ENCODE measurements at regions not wholly inside any gene's neighbourhood (a gene's known extent, or its start where the extent isn't known, plus 50 kb on each side); places are given as distances from the start of the nearest gene placed in this dataset.

DNA sequence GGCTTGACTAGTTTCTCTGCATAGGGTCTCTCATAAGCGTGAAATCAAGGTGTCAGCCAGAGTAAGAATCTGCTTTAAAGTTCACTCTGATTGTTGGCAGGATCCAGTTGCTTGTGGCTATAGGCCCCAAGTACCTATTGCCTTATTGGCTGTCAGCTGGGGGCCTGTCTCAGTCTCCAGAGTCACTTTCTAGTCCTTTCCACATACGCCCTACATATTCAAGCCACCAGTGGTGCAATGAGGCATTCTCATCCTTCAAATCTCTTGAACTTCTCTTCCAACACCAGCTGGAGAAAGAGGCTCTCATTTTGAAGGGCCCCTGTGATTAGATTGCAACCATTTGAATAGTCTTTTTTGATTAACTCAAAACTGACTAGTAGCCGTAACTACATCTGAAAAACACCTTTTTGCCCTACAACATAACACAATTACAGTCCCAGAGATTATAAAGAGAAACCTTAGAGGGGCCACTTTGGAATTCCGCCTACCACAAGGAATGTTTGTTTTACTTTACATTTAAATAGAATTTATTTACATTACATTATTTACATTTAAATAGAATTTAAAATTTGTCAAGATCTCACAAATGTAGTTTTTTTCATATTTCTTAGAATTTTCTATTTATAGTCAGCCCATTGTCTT, 520.1 kb downstream of the DSC3 start:
- DNase-seq: no peak

DNA sequence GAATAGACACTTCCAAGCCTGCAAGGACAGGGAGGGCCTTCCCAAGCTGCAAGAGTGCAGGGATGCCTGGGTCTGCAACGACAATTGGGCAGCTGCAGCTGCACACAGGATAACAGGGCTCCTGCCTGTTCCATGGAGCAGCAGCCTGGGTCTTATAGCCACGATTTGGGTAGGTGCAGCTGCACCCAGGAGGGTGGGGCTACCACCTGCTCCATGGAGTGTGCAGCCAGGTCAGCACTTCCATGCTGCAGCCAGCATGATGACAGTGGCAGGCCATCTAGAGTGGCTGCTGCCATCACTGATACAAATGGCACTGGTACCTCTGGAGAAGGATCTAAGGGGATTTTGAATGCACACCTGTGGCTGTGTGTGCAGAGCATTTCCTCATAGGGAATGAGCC, 528.5 kb downstream of the DSC3 start:
- DNase-seq: no peak

DNA sequence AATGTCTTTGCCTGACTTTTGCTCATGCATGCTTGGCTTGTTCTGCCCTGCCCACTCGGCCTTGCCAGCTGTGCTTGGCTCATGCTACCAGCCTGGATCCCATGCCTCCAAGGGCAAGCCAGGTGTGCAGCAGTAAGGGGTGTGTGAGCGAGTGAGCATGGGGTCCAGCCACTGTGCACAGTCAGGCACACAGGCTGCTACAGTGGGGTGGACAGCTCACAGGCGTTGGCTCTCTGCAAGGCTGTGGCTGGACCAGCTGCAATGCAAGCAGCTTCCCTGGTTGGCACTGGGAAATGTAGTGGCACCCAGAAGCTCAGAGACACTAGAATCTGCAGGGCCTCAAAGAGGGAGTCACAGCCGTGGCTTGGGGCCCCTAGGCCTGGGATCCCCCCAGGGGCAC, 529.7 kb downstream of the DSC3 start:
- no peak for DNase-seq

DNA sequence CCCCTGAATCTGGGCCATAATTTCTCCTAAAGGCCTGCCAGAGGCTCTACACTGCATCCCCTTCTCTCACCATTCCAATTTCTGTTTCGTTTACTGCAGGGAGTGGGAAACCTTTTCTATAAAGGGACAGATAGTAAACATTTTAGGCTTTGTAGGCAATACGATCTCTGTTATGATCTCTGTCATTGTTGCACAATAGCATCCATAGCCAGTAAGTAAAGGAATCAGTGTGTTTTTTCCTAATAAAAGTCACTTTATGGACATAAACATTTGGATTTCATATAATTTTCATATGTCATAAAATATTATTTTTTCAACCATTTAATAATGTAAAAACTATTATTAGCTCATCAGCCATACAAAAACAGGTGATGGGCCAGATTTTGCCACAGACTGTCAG, 531.7 kb downstream of the DSC3 start:
- DNase-seq: no peak

DNA sequence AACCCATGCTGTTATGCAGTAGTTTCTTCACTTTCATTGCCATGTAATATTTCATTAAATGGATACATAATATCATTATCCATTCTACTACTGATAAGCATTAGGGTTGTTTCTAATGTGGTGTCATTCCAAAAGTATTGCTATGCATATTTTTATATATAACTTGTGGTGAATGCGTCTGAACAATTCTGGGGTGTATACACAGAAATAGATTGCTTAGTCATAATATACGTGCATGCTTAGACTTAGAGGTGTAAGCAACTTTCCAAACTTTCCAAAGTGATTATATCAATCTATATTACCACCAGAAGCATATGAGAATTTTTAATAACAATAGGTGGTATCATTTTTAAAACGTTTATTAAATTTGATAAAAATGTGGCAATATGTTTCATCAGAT, 540.9 kb downstream of the DSC3 start:
- no peak for DNase-seq

DNA sequence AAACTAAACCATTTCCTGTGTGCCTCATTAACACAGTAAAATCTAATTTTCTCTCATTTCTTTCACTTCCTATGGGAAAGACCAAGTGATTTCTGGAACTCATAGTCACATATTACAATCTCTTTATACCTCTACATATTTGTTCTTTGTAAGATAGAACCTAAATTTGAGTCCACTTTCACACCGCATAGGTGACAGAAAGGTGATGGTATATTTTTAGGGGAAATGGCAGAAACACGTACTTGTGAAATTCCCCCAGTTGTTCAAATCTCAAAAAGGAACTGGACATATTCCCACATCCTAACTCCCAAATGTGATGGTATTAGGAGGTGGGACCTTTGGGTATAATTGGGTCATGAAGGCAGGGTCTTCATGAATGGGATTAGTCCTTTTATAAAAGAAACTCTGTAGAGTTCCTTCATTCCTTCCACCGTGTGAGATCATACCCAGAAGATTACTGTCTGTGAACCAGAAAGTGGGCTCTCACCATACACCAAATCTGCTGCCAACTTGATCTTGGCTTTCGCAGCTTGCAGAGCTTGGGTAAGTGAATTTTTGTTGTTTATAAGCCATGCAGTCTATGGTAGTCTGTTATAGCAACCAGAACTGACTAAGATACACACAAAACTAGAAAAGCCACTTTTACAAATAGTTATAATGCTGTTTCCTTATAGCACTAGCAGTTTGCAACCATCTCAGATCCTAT, 542.1 kb downstream of the DSC3 start:
- no peak for DNase-seq

DNA sequence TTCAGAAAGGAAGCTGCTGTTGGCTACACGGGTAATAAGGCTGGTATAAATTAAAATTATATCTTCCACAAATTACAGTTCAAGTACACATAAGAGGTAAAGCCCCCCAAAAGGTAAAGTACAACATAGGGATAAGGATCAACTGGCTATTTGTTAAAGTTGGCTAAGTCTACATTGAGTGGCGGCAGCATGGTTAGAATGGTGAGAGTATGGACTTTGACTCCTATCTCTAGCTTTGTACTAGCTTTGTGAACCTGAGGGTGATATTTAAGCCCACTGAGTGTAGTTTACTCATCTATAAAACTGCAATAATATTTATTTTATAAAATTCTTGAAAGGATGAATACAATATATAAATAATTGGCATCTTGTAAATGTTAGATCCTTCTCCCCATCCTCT, 542.8 kb downstream of the DSC3 start:
- no peak for DNase-seq

DNA sequence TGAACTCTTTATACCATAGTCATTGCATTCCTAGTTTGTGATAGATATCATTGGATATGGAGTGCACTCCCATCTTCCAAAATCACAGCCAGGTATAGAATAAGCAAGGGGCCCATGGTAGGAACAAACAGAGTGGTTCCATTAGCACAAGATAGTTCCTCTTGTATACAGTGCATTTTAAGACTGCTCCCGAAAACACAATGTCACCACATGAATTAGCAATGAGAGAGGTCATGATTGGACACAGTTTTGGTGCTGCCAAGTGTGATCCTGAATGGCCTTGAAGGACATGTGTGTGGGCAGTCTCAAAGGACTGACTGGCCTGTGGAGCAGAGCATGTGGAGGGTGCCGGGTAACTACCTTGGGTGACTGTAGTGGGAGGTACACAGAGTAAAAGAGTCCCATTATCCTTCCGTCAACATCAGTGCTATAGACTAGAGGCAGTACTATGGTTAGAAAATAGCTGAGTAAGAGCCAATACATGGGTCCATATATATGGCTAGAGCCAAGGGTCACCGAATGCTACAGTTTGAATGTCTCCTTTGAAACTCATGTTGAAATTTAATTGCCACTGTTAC, 549.9 kb downstream of the DSC3 start:
- no peak for DNase-seq

DNA sequence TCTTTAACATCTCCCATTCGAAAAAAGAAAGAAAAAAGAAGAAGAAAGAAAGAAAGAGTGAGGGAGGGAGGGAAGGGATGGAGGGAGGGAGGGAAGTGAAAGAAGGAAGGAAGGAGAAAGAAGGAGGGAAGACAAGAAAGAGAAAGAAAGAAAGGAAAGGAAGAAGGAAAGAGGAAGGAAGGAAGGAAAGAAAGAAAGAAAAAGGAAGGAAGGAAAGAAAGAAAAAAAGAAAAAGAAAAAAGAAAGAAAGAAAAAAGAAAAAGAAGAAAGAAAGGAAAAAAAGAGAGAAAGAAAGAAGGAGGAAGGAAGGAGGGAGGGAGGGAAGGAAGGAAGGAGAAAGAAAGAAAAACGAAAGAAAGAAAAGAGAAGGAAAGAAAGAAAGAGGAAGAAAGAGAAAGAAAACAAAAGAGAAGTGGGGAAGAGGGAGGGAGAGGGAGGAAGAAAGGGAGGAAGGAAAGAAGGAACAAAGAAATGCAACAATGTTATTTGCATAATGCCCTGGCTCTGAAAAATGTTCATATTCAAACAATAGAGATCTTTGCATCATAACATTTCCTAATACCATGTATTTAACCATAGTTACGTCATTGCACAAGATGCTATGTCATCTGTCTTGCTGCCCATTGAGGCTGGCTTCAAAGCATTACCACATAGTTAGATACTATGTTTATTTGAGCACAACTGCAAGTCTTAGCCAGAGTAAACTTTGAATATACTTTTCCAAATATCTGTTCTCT, 550.6 kb downstream of the DSC3 start:
- DNase-seq: no peak

DNA sequence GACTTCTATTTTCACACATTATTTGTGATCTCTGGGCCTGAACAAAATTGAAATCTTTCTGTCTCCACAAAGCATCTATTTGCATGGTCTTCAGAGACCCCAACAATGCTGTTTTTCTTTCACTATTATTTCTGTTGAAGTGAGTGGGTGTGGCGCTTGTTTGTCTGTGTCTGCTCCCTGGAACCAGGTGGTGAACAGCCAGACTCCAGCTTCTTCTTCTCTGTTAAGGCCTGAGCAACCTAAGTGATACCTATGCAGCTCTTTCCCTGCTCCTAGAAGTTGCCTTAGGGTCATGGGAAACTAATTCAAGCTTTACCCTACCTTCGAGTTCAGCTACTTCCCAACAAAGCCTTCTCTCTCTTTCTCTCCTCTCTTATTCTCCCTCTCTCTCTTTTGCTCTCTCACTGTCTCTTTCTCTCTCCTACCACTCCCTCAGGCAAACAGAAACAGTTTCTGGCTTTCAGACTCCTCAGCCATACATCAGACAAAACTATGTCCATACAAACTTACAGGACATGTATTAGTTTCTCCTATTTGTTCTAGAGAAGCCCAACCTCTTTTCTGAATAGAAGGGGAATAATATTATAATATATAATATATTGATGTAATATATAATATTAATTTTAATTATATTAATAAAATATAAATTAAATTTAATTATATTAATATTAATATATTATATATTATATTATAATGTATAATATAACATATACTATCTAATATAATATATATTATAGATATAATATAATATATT, 552.5 kb downstream of the DSC3 start:
- no peak for DNase-seq

DNA sequence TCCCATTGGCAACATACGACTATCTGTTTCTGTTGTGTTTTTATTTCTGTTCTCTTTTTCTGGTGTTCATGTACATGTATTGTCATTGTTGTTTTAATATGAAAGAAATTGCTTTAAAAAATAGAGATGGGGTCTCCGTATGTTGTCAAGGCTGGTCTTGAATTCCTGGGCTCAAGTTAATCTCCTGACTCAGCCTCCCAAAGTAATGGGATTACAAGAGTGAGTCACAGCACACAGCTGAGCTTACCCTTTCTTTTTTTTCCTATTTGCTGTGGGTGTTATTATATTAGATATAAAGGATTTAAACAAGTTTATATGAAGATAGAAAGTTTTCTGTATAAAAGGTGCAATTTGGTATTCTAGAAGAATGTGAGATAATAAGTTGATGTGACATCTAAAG, 554.6 kb downstream of the DSC3 start:
- DNase-seq: no peak

DNA sequence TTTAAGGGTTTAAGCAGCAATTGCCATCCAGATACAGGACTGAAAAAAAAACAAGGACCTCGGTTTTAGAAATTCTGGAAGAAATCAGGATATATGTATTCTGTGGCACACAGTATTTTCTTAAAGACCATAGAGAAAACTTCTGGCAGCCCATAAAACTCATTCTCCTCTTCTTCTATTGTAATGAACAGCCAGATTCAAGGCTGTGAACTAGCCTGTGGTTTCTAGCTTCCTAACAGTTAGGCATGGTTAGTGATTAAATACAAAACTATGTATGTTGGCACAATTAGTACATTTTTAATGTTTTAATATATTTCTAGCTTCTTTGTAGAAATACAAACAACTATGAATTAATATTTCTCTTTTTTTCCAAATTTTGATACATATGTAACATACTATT, 555.7 kb downstream of the DSC3 start:
- no peak for DNase-seq

DNA sequence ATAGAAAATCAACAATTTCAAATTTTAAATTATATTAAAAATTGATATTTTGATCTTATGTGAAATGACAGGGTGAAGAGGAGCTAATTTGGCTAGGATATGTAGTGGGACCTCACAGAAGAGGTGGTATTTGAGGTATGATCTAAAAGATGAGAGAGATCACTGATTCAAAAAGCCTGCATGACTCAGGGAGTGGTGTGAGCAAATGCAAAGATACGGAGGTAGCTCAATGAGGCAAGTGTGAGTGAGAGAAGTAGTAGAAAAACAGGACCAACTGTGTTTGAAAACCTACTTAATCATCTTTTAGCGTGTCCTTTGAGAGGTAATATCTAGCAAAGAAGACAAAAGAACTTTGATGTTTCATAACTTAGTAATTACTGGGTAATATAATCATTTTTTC, 557.5 kb downstream of the DSC3 start:
- DNase-seq: no peak

DNA sequence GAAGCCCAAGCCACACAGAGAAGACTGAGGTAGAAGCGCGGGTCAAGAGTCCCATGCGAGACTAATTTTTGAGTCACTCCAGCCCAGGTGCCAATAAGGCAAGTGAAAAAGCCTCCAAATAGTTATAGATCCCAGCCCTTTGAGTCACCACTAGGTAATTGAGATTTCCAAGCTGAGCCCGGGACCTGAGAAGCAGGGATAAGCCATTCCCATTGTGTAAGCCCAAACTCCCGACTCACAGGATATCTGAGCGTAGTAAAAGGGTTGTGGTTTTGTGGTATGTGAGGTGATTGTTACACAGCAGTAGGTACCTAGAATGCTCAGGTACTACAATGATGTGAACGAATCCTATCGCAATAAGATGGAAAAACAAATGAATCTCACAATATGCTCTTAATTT, 560.7 kb downstream of the DSC3 start:
- DNase-seq: no peak

DNA sequence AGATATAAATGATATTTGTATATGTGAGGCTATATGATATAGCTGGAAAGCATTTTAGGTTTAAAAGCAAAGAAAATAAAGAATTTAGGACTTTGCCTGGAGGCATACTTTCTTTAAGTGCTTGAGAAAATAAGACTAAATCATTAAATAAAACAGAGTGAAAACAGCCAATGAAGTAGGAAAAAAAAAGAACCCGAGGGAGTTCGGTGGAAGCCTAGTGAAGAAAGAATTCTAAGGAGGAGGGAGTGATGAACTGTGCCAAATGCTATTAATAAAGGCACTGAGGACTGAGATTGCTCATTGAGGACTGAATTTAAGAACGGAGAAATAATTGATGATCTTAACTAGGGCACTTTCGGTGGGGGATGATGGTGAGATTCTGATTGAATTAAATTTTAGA, 573.5 kb downstream of the DSC3 start:
- DNase-seq: no peak

DNA sequence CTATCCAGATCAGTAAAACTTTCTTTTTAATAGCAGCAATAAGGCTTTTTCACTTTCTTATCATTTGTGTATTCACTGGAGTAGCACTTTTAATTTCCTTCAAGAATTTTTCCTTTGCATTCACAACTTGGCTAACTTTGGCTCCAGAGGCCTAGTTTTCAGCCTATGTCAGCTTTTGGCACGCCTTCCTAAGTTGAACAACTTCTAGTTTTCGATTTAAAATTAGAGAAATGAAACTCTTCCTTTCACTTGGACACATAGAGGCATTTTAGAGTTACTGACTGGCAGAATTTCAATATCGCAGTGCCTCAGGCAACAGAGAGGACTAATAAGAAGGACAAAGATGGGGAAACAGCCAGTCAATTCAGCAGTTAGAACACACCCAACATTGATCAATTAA, 577.4 kb downstream of the DSC3 start:
- DNase-seq: no peak

DNA sequence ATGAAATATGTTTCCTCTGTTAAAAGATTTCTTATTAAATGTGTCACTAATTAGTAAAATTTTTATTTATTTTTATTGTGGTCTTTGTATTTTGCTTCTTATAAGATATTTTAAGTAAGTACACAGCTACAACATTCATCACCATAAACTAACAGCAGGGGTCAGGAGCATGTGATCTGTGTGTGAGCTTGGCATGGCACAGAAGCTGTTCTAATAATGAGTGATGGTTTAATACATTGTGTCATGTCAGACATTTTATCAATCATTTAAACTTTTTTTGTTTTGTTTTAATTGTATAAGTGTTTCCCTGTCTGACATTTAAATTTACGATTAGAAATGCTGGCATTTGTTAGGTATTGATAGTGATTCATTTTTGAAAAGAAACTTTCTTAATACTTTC, 585.4 kb downstream of the DSC3 start:
- DNase-seq: no peak

DNA sequence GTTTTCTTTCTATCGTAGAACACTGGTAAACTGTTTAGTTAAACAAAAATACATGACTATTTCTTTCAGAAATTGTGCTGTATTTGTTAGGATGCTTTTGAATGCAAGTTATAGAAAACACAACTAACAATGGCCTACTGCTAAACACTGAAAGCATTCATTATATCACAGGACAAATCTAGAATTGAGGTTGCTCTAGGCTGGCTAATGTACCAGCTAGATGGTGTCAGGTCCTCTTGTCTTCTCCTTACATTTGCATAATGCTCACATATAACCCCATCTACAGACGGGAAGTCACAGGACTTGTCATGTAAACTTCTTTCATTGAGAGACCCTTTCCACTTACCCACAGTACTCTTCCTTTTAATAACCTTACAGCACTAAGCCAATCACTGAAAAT, 586.8 kb downstream of the DSC3 start:
- no peak for DNase-seq

DNA sequence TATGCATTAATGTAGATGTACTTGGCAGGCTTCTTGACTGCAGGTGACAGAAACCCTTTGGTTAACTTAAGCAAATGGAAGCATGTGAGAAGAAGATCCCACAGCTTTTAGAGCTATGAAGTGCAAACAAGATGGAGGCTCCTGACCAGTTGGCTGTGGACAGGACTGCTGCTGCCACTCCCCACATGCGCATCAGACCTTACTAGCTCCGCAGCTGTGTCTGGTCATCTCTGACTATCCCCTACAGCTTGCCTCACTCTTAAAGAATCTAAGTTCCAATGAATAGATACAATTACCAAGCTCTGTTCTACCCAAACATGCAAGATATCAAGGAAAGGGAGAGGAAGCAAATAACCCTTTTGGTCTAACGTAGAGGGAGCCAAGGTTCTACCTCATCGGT, 587.6 kb downstream of the DSC3 start:
- no peak for DNase-seq

DNA sequence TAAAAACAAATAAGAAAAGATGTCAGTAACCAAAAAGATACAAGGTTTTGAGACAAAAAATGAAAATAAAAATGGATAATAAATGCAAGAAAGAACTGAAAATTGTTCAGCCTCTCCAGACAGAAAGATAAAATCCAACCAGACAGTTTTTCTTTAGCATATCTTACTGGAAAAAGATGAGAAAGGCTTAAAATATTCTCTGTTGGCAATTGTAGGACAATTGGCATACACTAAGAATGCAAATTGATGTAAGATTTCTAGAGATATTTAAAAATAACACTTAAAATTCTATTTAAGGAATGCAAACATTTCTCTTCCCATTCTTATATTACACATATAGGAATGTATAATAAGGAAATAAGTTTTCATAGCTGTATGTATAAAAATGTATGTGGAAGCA, 590.6 kb downstream of the DSC3 start:
- no peak for DNase-seq

DNA sequence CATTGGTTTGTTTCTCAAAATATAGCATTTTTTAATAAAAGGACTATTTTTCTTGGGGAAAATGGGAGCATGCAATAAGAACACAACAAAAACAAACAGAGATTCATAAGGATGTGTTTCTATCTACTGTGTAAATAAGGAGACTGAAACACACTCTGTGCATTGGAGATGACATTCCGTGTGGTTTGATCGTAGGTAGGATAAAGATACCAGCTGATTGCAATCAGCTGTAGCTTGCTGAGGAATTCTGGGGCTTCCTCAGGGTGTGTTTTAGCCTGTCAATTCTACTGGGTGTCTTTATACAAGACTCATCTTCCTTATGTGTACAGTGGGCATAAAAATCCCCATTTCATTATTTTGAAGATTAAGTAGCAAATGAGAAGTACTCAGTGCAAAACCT, 591.6 kb downstream of the DSC3 start:
- no peak for DNase-seq

DNA sequence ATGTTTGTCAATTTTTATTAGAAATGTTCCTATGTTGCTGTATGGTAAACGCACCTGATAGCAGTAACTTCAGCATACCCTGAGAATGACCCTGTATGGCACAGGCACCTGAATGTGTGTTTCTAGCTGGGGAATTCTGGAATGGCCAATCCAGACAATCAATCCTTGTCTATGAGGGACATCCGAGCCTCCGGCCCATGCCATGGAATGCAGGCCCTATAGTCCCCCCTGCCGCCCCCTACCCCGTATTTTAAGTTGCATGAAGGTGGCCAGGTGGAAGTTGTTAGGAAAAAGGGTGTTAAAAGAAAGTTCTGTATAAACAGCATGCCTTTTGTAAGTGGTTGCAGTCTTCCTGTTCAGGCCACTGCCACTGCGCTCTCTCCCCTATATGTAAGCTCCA, 595.9 kb downstream of the DSC3 start:
- DNase-seq: no peak

DNA sequence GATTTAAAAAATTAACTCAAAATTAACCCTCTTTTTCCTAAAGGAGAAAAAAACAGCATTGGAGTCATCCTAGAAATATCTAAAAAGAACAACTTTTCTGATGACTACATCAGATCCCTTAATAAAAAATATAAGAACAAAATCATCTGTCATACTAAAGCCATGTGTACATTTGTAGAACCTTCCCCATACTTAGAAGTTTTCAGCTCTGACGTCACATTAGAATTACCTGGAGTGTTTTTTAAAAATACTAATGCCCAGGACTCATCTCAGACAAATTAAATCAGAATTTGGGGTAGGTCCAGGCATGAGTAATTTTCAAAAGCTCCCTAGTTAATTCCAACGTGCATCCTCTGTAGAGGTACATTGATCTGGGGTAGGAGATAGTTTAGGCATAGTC, 598.0 kb downstream of the DSC3 start:
- no peak for DNase-seq
